IPS-18c (cell line): ENCODE measurements at regions not wholly inside any gene's neighbourhood (a gene's known extent, or its start where the extent isn't known, plus 50 kb on each side); places are given as distances from the start of the nearest gene placed in this dataset.

Experiments used
- H3K4me3 ChIP-seq: 2 replicates; pipeline ENCODE4 v1.7.0; 2013; ENCODE audit warnings: low read depth, mild to moderate bottlenecking, low read length, moderate library complexity; ENCODE audit not compliant: insufficient read depth
- H3K9me3 ChIP-seq: one replicate; pipeline ENCODE4 v1.6.1; 2013; ENCODE audit warnings: mild to moderate bottlenecking, low read length, moderate library complexity; ENCODE audit not compliant: control insufficient read depth, insufficient read depth

- H3K4me3 ChIP-seq = no peak overlapping the region
- no peaks in the 10 kb centered on the region for H3K9me3 ChIP-seq
Observed at GRCh38 chr3:117754058-117754457, 1044.5 kb downstream of the TUSC7 start.

DNA sequence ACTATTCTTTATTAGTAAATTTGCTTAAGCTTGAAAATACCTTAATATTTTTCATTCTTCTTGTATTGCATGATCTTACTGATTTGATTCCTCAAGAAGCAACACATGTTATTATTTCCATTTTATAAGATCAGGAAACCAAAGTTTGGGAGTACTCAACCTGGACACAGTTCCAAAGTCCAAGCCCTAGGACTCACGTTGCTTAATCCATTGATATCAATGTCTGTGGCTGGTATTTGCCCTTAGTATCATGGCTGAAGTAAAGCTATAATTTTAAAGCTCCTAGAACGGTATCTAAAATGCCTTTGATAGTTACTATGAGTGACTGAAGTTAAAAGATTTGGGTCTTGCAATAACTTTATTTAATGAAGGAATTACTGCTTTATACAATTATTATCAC, 1045.3 kb downstream of the TUSC7 start:
- Histone ChIP-seq H3K9me3 (no peaks in the 10 kb centered on the region), H3K4me3 (no peak overlapping the region)

DNA sequence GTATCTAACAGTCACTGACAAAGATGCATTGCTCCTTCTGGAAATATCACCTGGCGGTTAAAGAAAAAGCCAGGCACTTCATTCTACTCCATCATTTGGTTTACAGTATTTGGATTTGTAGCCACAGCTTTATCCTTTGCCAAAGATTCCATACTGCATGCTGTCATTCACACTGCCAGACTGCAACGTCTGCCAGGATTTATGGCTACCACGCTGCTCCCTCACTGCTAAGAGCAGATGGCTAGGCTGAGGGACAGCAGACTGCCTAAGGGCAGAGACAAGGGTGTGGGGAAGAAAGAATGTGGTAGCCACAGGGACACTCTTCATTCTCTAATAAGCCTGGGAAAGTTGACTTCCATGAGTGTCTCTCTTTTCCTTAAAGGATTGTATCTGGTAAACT, 1047.0 kb downstream of the TUSC7 start:
- H3K4me3 ChIP-seq = no peak overlapping the region

GRCh38 chr3:117761703-117762620, 1052.4 kb downstream of the TUSC7 start:
- no peak overlapping the region for H3K4me3 ChIP-seq

More for the DNA sequence above, 1047.0 kb downstream of the TUSC7 start:
- H3K9me3 ChIP-seq = no peaks in the 10 kb centered on the region

GRCh38 chr3:117762621-117763037, 1053.0 kb downstream of the TUSC7 start:
- H3K9me3 ChIP-seq = no peaks in the 10 kb centered on the region
- no peak overlapping the region for H3K4me3 ChIP-seq

More at GRCh38 chr3:117761703-117762620, 1052.4 kb downstream of the TUSC7 start:
- no peaks in the 10 kb centered on the region for H3K9me3 ChIP-seq

DNA sequence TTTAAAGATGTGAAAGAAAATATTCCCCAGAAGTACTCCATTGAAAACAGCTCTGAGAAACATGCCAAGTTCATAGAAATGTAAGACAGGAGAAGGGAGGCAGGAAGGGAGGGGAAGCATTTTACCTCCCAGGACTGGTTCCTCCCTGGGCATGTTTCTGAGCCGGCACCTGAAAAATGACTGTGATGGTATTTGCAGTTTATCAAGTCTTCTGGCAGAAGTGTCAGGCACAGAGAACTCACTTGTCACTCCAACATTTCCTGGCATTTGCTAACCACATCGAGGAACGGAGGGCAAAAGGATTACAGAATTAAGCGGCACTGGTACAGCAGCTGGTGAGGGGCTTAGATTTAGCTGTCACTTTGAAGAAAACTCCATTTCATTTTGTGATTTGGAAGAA, 1054.0 kb downstream of the TUSC7 start:
- no peaks in the 10 kb centered on the region for H3K9me3 ChIP-seq
- no peak overlapping the region for H3K4me3 ChIP-seq

GRCh38 chr3:117768581-117768980, 1059.0 kb downstream of the TUSC7 start:
- Histone ChIP-seq H3K9me3 (no peaks in the 10 kb centered on the region), H3K4me3 (no peak overlapping the region)

GRCh38 chr3:117774130-117774529, 1064.6 kb downstream of the TUSC7 start:
- Histone ChIP-seq H3K9me3 (no peaks in the 10 kb centered on the region), H3K4me3 (no peak overlapping the region)

- Histone ChIP-seq H3K4me3 (no peak overlapping the region), H3K9me3 (no peaks in the 10 kb centered on the region)
Observed at GRCh38 chr3:117786349-117786748, 1076.8 kb downstream of the TUSC7 start.

GRCh38 chr3:117788061-117788460, 1078.5 kb downstream of the TUSC7 start:
- Histone ChIP-seq H3K9me3 (no peaks in the 10 kb centered on the region), H3K4me3 (no peak overlapping the region)

- Histone ChIP-seq H3K9me3 (no peaks in the 10 kb centered on the region), H3K4me3 (no peak overlapping the region)
Observed at GRCh38 chr3:117788506-117788905, 1078.9 kb downstream of the TUSC7 start.

DNA sequence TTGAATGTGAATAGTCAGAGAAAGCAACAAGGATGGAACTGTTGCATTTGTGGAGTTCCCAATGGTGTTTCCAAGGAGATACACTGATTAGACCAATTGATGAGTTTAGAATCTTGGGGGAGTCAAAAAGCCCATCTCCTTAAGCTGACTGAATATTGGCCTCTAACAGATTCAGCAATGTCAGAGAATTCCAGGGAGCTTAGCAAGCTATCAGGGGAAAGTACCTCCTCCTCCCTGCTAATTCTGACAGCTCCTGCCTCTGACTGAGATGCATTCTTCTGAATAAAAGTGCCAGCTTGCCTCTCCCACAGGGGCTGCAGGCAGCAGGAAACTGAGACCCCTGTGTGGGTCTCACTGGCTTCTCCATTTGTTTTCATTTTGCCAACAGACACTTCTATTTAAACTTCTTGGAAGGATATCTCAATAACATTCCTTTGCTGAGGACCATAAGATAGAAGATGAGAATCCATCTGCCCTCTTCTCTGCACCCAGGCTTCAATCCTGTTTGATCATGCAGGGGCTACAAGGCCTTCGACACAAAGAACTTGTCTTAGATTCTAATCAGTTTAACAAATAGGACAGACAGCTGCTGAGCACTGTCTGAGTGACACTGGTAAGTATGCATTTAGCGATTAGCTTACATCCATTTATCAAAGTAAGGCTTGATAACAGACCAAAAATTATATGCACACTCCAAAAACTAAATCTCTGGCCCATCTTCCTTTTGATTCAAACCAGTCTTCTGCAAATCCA, 1080.8 kb downstream of the TUSC7 start:
- Histone ChIP-seq H3K9me3 (no peaks in the 10 kb centered on the region), H3K4me3 (no peak overlapping the region)

DNA sequence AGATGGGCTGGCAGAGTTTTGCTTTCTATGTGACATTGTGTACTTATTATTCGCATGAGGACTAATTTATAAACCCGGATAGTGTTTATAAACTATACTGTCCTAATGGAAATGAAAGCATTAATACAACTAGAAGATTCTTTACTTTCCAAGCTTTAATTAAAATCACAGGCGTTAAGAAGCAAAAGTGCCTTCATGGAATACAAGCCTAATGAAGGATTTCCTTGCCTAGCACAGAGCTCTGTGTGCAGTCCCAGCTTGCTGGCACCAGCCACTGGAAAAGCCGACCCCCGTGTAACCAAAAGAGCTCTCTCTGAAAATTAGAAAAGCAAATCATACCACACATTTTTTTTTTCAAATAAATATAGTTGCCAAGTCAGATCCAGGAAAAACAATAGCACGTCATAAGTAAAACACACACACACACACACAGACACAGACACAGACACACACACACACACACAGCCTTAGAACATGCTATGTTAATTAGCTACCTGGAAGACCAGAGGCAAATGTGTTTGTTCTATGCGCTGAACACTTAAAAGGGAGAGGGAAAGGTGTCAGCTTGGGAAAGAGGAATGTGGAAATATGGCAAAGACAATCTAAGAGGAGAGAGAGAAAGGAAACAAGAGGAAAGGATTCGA, 1084.2 kb downstream of the TUSC7 start:
- no peak overlapping the region for H3K4me3 ChIP-seq
- no peaks in the 10 kb centered on the region for H3K9me3 ChIP-seq

DNA sequence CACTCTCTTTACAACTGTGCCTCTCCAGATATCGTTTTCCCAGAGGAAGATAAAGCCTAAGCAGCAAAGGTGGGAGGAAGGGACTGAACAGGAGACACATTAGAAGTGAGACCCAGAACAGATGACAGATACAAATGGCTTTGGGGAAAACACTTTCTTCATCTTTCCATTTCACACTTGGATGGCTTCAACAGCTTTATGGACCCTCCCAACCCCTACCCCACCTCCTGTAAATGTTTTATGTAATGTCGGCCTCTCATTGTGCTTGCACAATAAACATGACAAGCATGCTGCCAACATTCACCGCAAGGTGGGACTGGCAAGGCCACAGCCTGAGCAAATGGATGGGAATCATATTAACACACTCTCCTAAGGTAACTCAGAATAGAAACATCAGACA, 1088.6 kb downstream of the TUSC7 start:
- Histone ChIP-seq H3K4me3 (no peak overlapping the region), H3K9me3 (no peaks in the 10 kb centered on the region)

- Histone ChIP-seq H3K9me3 (no peaks in the 10 kb centered on the region), H3K4me3 (no peak overlapping the region)
Observed at GRCh38 chr3:117798687-117799386, 1089.3 kb downstream of the TUSC7 start.

GRCh38 chr3:117799387-117799735, 1089.8 kb downstream of the TUSC7 start:
- Histone ChIP-seq H3K4me3 (no peak overlapping the region), H3K9me3 (no peaks in the 10 kb centered on the region)

DNA sequence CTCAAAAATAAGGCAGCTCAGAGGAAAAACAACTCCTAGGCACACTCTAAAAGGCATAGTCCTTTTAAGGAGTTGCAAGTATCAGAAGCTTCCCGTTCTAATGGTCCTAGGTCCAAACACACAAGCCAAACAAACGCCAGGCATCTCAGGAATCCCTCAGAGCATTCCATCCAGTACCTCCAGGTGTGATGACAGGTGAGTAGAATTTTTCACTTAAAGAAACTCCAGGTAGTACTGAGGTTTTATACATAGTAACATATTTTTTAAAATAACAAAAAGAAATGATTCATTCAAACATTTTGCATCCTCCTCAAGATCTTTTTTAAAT, 1092.3 kb downstream of the TUSC7 start:
- H3K9me3 ChIP-seq = no peaks in the 10 kb centered on the region
- H3K4me3 ChIP-seq = no peak overlapping the region
